Mesenchymal stem cell (in vitro differentiated cells and primary cell): ENCODE measurements at regions not wholly inside any gene's neighbourhood (a gene's known extent, or its start where the extent isn't known, plus 50 kb on each side); places are given as distances from the start of the nearest gene placed in this dataset.

ENCODE experiments used
- DNase-seq: peaks from one replicate; pipeline ENCODE4 v3.0.0-alpha.2; 2013
- H2AFZ ChIP-seq: one replicate; pipeline ENCODE4 v1.6.1; 2013; ENCODE audit warnings: low read depth, mild to moderate bottlenecking, control low read depth, inconsistent platforms, low read length, moderate library complexity
- H2AK5ac ChIP-seq: 2 replicates; pipeline ENCODE4 v1.6.1; 2013; ENCODE audit warnings: low read length, moderate library complexity, mild to moderate bottlenecking, inconsistent platforms; ENCODE audit not compliant: severe bottlenecking
- H2BK120ac ChIP-seq: one replicate; pipeline ENCODE4 v1.6.1; 2013; ENCODE audit warnings: low read depth, mild to moderate bottlenecking, inconsistent platforms, low read length, moderate library complexity
- H2BK12ac ChIP-seq, 2 experiments: one replicate each; pipeline ENCODE4 v1.6.1; 2013; ENCODE audit warnings: inconsistent platforms in 2 of 2, low read length in 2 of 2, mild to moderate bottlenecking in 2 of 2, moderate library complexity in 2 of 2, control low read depth in 1 of 2
- H2BK15ac ChIP-seq: one replicate; pipeline ENCODE4 v1.6.1; 2013; ENCODE audit warnings: mild to moderate bottlenecking, low read depth, inconsistent platforms; ENCODE audit not compliant: poor library complexity, severe bottlenecking
- H2BK5ac ChIP-seq: 2 replicates; pipeline ENCODE4 v1.6.1; 2013; ENCODE audit warnings: low read depth, mild to moderate bottlenecking, low read length, control low read depth, inconsistent platforms; ENCODE audit not compliant: poor library complexity, severe bottlenecking
- H3K14ac ChIP-seq, 2 experiments: one replicate each; pipeline ENCODE4 v1.6.1; 2013; ENCODE audit warnings: inconsistent platforms in 2 of 2, low read length in 2 of 2, control low read depth in 1 of 2, mild to moderate bottlenecking in 1 of 2, moderate library complexity in 1 of 2
- H3K18ac ChIP-seq, 2 experiments: one replicate each; pipeline ENCODE4 v1.6.1; 2013; ENCODE audit warnings: inconsistent platforms in 2 of 2, low read length in 2 of 2, control low read depth in 1 of 2, low read depth in 1 of 2, mild to moderate bottlenecking in 1 of 2
- H3K23ac ChIP-seq, 2 experiments: one replicate each; pipeline ENCODE4 v1.6.1; 2013; ENCODE audit warnings: inconsistent platforms in 2 of 2, low read length in 2 of 2, mild to moderate bottlenecking in 2 of 2, moderate library complexity in 2 of 2, control low read depth in 1 of 2
- H3K27ac ChIP-seq: 2 replicates; pipeline ENCODE4 v1.5.1; 2013; ENCODE audit warnings: mild to moderate bottlenecking, moderate library complexity, low read length, control low read depth, inconsistent platforms; ENCODE audit not compliant: poor library complexity, severe bottlenecking
- H3K27me3 ChIP-seq, 2 experiments: 2 replicates each; pipeline versions ENCODE4 v1.6.1 to v1.7.0; 2013; ENCODE audit warnings: low read length in 2 of 2, mild to moderate bottlenecking in 2 of 2, moderate library complexity in 2 of 2, control low read depth in 1 of 2, inconsistent platforms in 1 of 2; ENCODE audit not compliant: control insufficient read depth in 1 of 2, insufficient read depth in 1 of 2
- H3K36me3 ChIP-seq, 2 experiments: 2 replicates each; pipeline versions ENCODE4 v1.6.1 to v1.7.0; 2013; ENCODE audit warnings: low read length in 2 of 2, control low read depth in 1 of 2, inconsistent platforms in 1 of 2, low read depth in 1 of 2, mild to moderate bottlenecking in 1 of 2; ENCODE audit not compliant: insufficient read depth in 2 of 2, control insufficient read depth in 1 of 2
- H3K4ac ChIP-seq, 2 experiments: one replicate each; pipeline ENCODE4 v1.6.1; 2013; ENCODE audit warnings: inconsistent platforms in 2 of 2, low read length in 2 of 2, mild to moderate bottlenecking in 2 of 2, moderate library complexity in 2 of 2, control low read depth in 1 of 2, low read depth in 1 of 2
- H3K4me1 ChIP-seq: 2 replicates; pipeline ENCODE4 v1.6.1; 2013; ENCODE audit warnings: low read depth, low read length, control low read depth; ENCODE audit not compliant: control insufficient read depth, insufficient read depth
- H3K4me2 ChIP-seq: 2 replicates; pipeline ENCODE4 v1.6.1; 2013; ENCODE audit warnings: low read length, mild to moderate bottlenecking, inconsistent platforms; ENCODE audit not compliant: poor library complexity, severe bottlenecking
- H3K4me3 ChIP-seq, 2 experiments: 2 replicates each; pipeline versions ENCODE4 v1.5.1 to v1.7.0; 2013; ENCODE audit warnings: low read length in 2 of 2, mild to moderate bottlenecking in 2 of 2, control low read depth in 1 of 2, low read depth in 1 of 2; ENCODE audit not compliant: insufficient read depth in 1 of 2
- H3K79me1 ChIP-seq: replicated peaks from 2 replicates; pipeline ENCODE4 v1.6.1; 2013; ENCODE audit warnings: mild to moderate bottlenecking, control low read depth, low read length, inconsistent platforms; ENCODE audit not compliant: poor library complexity, severe bottlenecking
- H3K9ac ChIP-seq: 2 replicates; pipeline ENCODE4 v1.7.0; 2013; ENCODE audit warnings: mild to moderate bottlenecking, low read length, moderate library complexity
- H3K9me3 ChIP-seq: 2 replicates; pipeline ENCODE4 v1.7.0; 2013; ENCODE audit warnings: mild to moderate bottlenecking, low read length; ENCODE audit not compliant: control insufficient read depth
- H4K8ac ChIP-seq: one replicate; pipeline ENCODE4 v1.6.1; 2013; ENCODE audit warnings: inconsistent platforms, mild to moderate bottlenecking, low read length, moderate library complexity
- H4K91ac ChIP-seq: one replicate; pipeline ENCODE4 v1.6.1; 2013; ENCODE audit warnings: mild to moderate bottlenecking, low read length, inconsistent platforms
- WGBS: methylation state at CpG from one replicate; pipeline ENCODE4 v1.1.7; 2013; ENCODE audit warnings: mixed read lengths; 5-methylcytosine and 5-hydroxymethylcytosine counted together

DNA sequence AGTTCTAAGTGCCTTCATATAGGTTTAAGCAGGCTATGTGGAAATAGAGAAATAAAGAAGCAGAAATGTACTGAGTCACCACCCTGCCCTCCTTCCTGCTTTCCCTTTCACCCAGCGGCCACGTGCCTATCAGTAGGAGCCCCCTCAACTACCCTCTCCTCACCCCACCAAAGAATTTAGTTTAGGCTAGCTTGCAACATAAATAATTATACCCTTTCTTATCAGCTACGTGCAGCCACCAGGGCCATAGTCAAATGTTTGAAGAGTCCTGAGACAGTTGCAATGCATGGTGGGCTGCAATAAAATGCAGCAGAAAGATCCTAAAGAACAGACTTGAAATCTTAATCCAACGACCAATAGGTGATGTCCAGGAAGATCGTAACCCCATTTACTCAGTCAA is 101.2 kb downstream of the RTP5 start:
- DNase-seq: no peak
- H3K4me3 ChIP-seq: no peak overlapping the region
- no peak overlapping the region for H2BK12ac ChIP-seq
- no peak overlapping the region for H3K4me2 ChIP-seq
- H2BK120ac ChIP-seq: no peak overlapping the region
- H3K36me3 ChIP-seq: no peaks in the 10 kb centered on the region
- H3K18ac ChIP-seq: no peak overlapping the region
- no peak overlapping the region for H2BK5ac ChIP-seq
- H2AFZ ChIP-seq: no peak overlapping the region
- 86% methylated on average over 5 of the region's 5 CpGs for WGBS
- no peak overlapping the region for H3K23ac ChIP-seq
- H3K9ac ChIP-seq: no peak overlapping the region
- peaks cover 14% of the 10 kb centered on the region for H3K4me1 ChIP-seq
- H3K79me1 ChIP-seq: no peaks in the 10 kb centered on the region
- H3K14ac ChIP-seq: no peak overlapping the region
- no peaks in the 10 kb centered on the region for H3K9me3 ChIP-seq
- no peak overlapping the region for H3K4ac ChIP-seq
- H2BK15ac ChIP-seq: no peak overlapping the region
- no peak overlapping the region for H4K8ac ChIP-seq
- no peak overlapping the region for H4K91ac ChIP-seq
- peaks cover 0 to 13% of the 10 kb centered on the region in 2 experiments for H3K27me3 ChIP-seq
- H2AK5ac ChIP-seq: no peak overlapping the region
- no peak overlapping the region for H3K27ac ChIP-seq

DNA sequence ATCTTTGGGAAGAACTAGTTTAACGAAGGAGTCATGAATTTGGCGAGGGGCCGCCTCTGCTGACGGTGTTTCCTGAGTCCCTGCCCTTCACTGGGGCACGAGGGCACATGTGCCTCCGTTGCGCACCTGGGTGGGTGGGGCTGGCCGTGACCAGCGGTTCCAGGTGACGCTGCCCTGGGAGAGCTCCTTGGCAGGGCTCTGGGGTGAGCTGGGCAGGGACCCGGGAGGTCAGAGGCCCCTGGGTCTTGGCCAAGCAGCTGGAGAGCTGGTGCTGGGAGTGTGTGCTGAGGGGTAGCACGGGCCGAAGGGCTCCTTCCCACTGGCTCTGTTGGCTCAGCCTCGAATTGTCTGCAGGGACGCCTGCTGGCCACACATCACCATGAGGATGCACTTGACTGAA is 104.6 kb downstream of the RTP5 start:
- Histone ChIP-seq H2BK15ac (no peak overlapping the region), H3K23ac (no peak overlapping the region), H4K91ac (no peak overlapping the region), H3K79me1 (no peaks in the 10 kb centered on the region), H3K9me3 (no peaks in the 10 kb centered on the region), H3K18ac (no peak overlapping the region), H2BK12ac (no peak overlapping the region), H3K27ac (no peak overlapping the region), H3K4me2 (no peak overlapping the region), H3K4me1 (peaks cover 2% of the 10 kb centered on the region), H2AFZ (no peak overlapping the region), H2AK5ac (no peak overlapping the region), H3K27me3 (peaks cover 0 to 20% of the 10 kb centered on the region in 2 experiments), H2BK5ac (no peak overlapping the region), H2BK120ac (no peak overlapping the region), H3K4ac (no peak overlapping the region), H4K8ac (no peak overlapping the region), H3K14ac (no peak overlapping the region), H3K9ac (no peak overlapping the region), H3K36me3 (no peaks in the 10 kb centered on the region), H3K4me3 (no peak overlapping the region)
- DNase-seq: no peak
- WGBS: 89% methylated on average over 15 of the region's 15 CpGs

DNA sequence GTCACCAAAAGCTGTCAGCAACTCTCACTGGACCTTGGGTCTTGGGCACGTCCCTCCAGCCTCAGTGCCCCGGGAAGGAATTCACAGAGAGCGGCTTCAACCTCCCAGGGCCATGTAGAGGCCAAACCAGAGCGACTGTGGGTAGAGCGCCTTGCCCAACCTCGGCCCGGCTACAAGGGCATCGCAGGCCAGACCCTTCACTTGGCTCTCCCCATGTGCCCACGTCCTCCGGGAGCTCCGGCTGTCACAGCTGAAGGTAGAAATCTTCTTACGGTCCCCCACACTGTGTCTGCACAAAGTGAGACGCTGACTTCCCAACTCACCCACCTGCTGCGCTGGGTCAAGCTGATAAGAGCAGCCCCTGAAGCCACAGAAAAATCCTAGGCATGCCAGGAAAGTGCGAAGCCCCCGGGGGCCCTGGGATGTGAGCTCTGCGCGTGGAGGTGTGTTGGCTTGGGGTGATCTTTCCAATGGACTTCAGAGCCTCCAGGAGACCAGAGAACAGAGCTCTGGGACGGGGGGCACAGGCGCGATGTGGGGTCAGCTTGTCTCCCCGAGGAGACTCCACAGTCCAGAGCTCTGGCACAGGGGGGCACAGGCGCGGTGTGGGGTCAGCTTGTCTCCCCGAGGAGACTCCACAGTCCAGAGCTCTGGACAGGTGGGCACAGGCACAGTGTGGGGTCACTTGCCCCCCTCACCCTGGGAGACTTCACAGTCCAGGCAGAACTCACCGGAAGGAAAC is 105.5 kb downstream of the RTP5 start:
- Histone ChIP-seq H3K23ac (no peak overlapping the region), H3K9ac (no peak overlapping the region), H3K79me1 (no peaks in the 10 kb centered on the region), H3K4ac (no peak overlapping the region), H2BK15ac (no peak overlapping the region), H4K8ac (no peak overlapping the region), H2BK12ac (no peak overlapping the region), H3K18ac (no peak overlapping the region), H3K27ac (no peak overlapping the region), H3K27me3 (peaks cover 0 to 20% of the 10 kb centered on the region in 2 experiments), H3K14ac (no peak overlapping the region), H3K9me3 (no peaks in the 10 kb centered on the region), H2BK120ac (no peak overlapping the region), H2AFZ (no peak overlapping the region), H3K4me1 (peaks cover 2% of the 10 kb centered on the region), H3K4me3 (no peak overlapping the region), H2BK5ac (no peak overlapping the region), H3K36me3 (no peaks in the 10 kb centered on the region), H2AK5ac (no peak overlapping the region), H3K4me2 (no peak overlapping the region), H4K91ac (no peak overlapping the region)
- 92% methylated on average over 26 of the region's 26 CpGs for WGBS
- no peak for DNase-seq

DNA sequence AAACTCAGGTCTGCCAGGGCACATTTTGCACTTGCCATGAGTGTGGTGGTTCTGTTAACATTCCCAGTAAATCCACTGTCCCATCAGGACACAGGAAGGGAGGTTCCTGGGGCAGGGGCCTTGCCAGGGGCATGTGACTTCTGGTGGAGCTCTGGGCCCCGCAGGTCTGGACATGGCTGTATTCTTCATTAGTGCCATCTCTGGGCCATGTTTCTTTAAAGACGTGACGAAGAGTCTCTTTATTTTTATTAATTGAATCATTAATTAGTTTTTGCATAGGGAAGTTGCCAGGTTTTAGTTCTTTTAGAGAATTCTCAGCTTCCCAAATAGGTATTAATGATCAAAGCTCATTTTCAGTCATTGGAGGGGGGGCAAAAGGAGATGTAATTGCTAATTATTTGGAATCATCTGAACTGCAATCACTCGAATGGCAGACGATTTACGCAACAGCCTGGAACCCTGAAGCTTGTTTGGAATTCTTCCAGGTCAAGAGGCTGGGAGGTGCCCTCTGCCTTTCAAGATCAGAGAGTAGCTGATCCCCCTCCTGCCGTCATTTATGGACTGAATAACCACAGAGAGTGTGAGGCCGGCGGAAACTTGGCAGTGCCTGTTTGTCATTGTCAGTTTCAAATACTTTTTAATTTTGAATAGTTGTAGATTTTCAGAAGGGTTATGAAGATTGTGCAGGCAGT is 106.2 kb downstream of the RTP5 start:
- Histone ChIP-seq H2BK120ac (no peak overlapping the region), H3K4ac (no peak overlapping the region), H3K4me2 (no peak overlapping the region), H3K27ac (no peak overlapping the region), H2BK12ac (no peak overlapping the region), H2AFZ (no peak overlapping the region), H3K23ac (no peak overlapping the region), H2BK5ac (no peak overlapping the region), H3K14ac (no peak overlapping the region), H4K91ac (no peak overlapping the region), H3K4me1 (peaks cover 2% of the 10 kb centered on the region), H4K8ac (no peak overlapping the region), H3K36me3 (no peaks in the 10 kb centered on the region), H3K79me1 (no peaks in the 10 kb centered on the region), H3K9me3 (no peaks in the 10 kb centered on the region), H3K4me3 (no peak overlapping the region), H3K18ac (no peak overlapping the region), H2AK5ac (no peak overlapping the region), H3K9ac (no peak overlapping the region), H3K27me3 (peaks cover 0 to 18% of the 10 kb centered on the region in 2 experiments), H2BK15ac (no peak overlapping the region)
- no peak for DNase-seq
- 90% methylated on average over 7 of the region's 9 CpGs for WGBS
